ENCODE measurements at regions not wholly inside any gene's neighbourhood (a gene's known extent, or its start where the extent isn't known, plus 50 kb on each side); places are given as distances from the start of the nearest gene placed in this dataset.

DNA sequence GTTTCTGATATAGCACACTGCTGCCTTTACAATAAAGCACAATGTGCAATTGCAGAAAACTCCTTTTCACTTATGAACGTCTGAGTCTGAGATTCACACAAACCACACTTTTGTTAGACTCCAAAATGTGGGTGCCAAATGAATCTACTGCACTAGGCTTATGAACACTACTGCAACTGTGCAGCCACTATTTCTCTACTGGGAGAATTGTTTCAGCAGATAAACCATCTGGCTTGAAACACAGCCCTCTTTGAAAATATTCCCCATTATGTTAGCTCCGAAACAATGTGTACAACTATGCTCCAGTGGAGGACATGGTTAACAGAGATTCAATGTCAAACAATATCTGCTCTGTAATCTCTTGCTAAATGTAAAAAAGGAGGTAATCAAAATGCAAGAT is 188.7 kb upstream of the ZEB2 start:
- H3K4me1 Mint-ChIP-seq (ENCODE audit: low read depth), result no peaks in the 10 kb centered on the region
- H3K36me3 Mint-ChIP-seq (ENCODE audit: low read depth), result no peaks in the 10 kb centered on the region
- intact Hi-C loops (cut with micrococcal nuclease), result no loop called here
- no peaks in the 10 kb centered on the region for H3K9me3 Mint-ChIP-seq
- no peak overlapping the region for H3K27ac Mint-ChIP-seq
- no peak for DNase-seq (ENCODE audit: low spot score)
- no peak overlapping the region for H3K4me3 Mint-ChIP-seq (ENCODE audit: low read depth)
- peaks cover 4% of the 10 kb centered on the region for H3K27me3 Mint-ChIP-seq (ENCODE audit: low read depth)

DNA sequence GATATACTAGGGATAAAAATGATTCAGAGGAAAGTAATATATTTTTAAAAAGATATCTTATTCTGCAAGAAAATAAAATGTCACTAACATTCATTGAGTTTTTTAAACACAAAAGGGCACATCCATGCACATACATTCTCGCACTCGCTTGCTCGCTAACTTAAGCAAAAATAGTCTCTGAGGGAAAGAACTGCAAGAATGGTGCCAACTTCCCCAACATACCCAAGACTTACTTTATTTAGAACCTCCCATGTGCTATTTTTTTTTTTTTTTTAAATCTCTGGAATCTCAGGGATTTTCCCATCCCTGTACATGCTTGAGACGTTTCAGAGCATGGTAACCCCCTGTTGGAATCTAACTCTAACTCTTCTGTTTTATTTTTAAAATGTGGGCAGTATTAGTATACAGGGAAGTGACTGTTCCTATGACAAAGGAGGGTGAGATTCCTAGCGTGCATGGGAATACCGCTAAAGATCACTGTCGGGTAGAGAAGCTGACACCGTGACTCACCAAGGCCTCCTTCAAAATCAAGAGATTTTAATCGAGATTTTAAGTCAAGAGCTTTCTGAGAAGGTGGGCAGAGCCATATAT is 187.9 kb upstream of the ZEB2 start:
- Mint-ChIP-seq H3K27me3 (ENCODE audit: low read depth) (peaks cover 4% of the 10 kb centered on the region), H3K36me3 (ENCODE audit: low read depth) (no peaks in the 10 kb centered on the region), H3K9me3 (no peaks in the 10 kb centered on the region), H3K27ac (no peak overlapping the region), H3K4me1 (ENCODE audit: low read depth) (no peaks in the 10 kb centered on the region), H3K4me3 (ENCODE audit: low read depth) (no peak overlapping the region)
- DNase-seq (ENCODE audit: low spot score), result no peak
- intact Hi-C loops (cut with micrococcal nuclease), result no loop called here

DNA sequence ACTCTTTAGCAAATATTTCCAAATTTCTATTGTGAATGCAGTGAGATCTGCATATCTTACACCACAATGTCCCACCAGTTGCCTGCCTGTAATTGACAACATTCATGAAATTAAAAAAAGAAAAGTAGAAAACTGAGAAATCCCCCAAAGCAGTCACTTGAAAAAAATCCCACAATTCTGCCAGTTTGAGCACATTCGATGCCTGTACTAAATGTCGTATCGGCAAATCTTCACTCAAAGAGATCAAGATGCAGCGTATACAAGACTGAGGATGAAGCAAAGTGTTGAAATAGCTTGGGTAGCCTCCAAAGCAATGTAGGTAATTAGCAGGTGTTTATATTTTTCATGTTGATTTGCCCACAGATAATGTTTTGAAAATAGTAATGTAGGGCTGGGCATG is 186.7 kb upstream of the ZEB2 start:
- no peak for DNase-seq (ENCODE audit: low spot score)
- Mint-ChIP-seq H3K27ac (no peak overlapping the region), H3K27me3 (ENCODE audit: low read depth) (peaks cover 4% of the 10 kb centered on the region), H3K4me3 (ENCODE audit: low read depth) (no peak overlapping the region), H3K4me1 (ENCODE audit: low read depth) (no peaks in the 10 kb centered on the region), H3K36me3 (ENCODE audit: low read depth) (no peaks in the 10 kb centered on the region), H3K9me3 (no peaks in the 10 kb centered on the region)
- intact Hi-C loops (cut with micrococcal nuclease), result no loop called here

DNA sequence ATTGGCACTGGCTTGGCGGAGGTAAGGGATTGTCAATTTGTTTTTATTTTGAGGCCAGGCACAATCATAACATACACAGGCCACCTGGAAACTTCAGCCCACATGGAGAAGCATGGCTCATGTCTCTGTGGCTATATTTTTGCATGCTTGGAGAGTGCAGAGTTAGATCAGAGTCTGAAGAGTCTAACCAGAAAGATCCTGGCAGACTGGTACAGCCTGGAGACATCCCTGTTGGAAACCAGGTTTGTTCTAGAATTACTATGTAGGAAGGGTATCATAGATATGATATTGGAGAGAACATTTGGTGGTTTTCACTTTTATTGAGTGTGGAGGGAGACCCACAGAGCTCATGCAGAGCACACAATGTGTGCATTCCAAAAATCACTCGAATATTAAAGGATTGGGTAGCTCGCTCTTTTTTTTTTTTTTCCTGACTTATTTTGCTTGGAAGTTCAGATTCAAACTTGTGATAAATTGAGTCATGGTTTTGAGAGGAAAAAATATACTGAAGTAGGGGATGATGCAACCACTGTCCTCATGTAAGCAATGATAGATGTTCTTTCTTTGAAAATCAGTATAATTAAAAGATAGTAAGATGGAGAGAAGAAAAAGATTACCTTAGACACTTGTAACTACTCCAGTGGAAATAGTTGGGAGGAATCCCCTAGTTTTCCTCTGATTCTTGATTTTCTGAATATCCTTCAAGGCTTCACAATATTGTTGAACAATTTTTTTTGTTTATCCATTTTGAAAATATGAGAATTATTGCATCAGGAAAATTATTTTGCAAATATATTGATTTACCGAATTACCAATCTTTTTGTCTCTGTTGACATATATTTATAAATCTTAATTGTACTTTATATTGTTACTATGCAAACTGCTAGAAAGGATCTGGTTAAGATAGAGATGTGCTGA is 185.7 kb upstream of the ZEB2 start:
- H3K4me1 Mint-ChIP-seq (ENCODE audit: low read depth), result no peaks in the 10 kb centered on the region
- H3K27me3 Mint-ChIP-seq (ENCODE audit: low read depth), result peaks cover 4% of the 10 kb centered on the region
- no peak overlapping the region for H3K27ac Mint-ChIP-seq
- no peaks in the 10 kb centered on the region for H3K36me3 Mint-ChIP-seq (ENCODE audit: low read depth)
- H3K9me3 Mint-ChIP-seq, result no peaks in the 10 kb centered on the region
- no peak overlapping the region for H3K4me3 Mint-ChIP-seq (ENCODE audit: low read depth)
- intact Hi-C loops (cut with micrococcal nuclease), result no loop called here
- no peak for DNase-seq (ENCODE audit: low spot score)

DNA sequence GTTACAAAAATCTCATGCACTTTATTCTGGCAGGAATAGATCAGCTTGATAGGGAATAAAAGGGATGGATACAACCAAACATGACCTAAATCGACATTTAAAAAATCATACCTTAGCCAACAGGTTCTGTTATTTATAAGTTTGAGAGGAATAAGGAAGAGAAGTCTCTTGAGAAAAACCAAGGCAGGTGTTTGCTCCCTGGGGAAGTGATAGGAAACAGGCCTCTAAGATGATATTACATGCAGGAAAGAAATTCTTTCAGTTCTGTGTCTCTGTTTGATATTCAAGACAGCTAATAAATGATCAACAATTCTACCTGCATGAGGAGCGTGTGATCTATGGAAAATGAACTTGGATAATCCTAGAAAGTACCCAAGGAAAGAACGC is 184.8 kb upstream of the ZEB2 start:
- Mint-ChIP-seq H3K4me1 (ENCODE audit: low read depth) (no peaks in the 10 kb centered on the region), H3K27ac (no peak overlapping the region), H3K36me3 (ENCODE audit: low read depth) (no peaks in the 10 kb centered on the region), H3K9me3 (no peaks in the 10 kb centered on the region), H3K27me3 (ENCODE audit: low read depth) (peaks cover 4% of the 10 kb centered on the region), H3K4me3 (ENCODE audit: low read depth) (no peak overlapping the region)
- no peak for DNase-seq (ENCODE audit: low spot score)
- intact Hi-C loops (cut with micrococcal nuclease), result no loop called here

DNA sequence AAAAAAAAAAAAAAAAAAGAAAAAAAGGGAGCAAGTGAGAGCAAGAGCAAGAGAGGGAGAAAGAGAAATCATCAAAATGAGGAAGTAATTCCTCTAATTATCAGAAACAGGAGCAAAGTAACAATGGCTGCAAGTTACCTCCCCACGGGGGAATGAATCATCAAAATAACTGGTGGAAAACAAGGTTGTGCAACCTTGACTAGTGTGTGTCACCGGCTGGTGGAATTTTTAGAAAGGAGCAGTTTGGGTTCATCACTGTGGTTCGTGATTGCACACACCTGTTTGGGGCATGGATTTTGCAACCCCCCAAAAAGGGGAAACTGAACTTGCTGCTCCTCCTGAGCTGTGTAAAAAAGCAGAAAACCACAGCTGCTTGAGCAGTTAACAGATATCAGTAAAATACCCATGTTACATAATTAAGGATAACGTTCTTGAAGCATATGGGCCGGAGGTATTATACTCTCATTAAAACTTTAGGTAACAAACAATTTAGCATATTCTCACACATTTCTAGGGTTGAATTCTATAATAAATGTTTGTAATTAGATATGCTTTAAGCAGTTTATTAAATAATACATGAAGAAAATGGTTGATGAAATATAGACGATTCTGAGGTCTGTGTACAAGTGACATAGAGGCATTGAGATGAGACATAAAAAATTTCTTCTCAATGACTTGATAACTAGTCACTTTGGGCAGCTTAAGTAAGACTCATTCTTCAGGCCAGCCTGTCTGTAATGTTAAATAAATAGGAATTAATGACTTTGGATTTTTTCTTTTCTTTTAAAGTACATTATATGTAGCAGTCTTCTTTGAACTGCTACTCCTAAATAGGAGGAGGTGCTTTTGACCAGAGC is 184.2 kb upstream of the ZEB2 start:
- H3K27me3 Mint-ChIP-seq (ENCODE audit: low read depth), result peaks cover 4% of the 10 kb centered on the region
- H3K4me1 Mint-ChIP-seq (ENCODE audit: low read depth), result no peaks in the 10 kb centered on the region
- no peaks in the 10 kb centered on the region for H3K36me3 Mint-ChIP-seq (ENCODE audit: low read depth)
- no peak for DNase-seq (ENCODE audit: low spot score)
- no peaks in the 10 kb centered on the region for H3K9me3 Mint-ChIP-seq
- intact Hi-C loops (cut with micrococcal nuclease), result no loop called here
- H3K4me3 Mint-ChIP-seq (ENCODE audit: low read depth), result no peak overlapping the region
- no peak overlapping the region for H3K27ac Mint-ChIP-seq

DNA sequence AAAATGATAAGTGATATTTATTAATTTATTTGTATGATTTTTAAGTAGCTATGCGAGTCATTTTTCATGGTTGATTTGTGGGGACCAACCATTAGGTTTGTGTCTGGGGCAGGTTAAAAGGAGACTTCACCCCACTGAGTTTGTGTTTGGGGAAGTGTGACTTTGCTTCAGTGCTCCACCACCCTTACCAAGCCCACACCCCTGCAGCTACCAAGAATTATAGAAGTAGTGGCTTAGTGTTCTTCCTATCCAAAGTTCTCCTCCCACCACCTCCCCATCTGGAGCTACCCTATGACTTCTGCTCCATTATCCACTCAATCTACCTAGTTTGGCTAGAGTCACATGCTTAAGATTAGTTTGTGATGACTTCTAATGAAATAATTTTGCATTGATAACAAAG is 182.1 kb upstream of the ZEB2 start:
- no peaks in the 10 kb centered on the region for H3K36me3 Mint-ChIP-seq (ENCODE audit: low read depth)
- no peaks in the 10 kb centered on the region for H3K9me3 Mint-ChIP-seq
- DNase-seq (ENCODE audit: low spot score), result no peak
- H3K4me1 Mint-ChIP-seq (ENCODE audit: low read depth), result no peaks in the 10 kb centered on the region
- no peak overlapping the region for H3K27ac Mint-ChIP-seq
- intact Hi-C loops (cut with micrococcal nuclease), result no loop called here
- H3K4me3 Mint-ChIP-seq (ENCODE audit: low read depth), result no peak overlapping the region
- peaks cover 4% of the 10 kb centered on the region for H3K27me3 Mint-ChIP-seq (ENCODE audit: low read depth)

DNA sequence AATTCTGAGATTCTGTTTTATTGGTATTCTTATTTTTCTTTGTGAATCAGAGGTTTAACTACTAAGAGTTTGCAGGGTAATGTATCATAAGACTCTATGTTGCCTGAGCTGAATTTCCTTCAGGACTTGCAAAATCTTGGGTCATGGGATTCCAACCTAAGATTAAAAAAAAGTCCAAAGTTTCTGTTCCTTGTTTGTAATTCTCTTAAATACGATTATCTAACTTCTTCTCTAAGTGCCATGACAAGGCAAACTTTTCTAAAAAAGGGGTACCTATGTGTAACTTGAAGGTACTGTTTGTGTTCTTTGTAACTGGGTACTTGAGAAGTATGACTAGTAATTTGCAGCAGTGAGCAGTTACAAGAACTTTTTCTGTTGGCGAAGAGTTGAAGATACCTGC is 181.3 kb upstream of the ZEB2 start:
- H3K27me3 Mint-ChIP-seq (ENCODE audit: low read depth), result peaks cover 4% of the 10 kb centered on the region

DNA sequence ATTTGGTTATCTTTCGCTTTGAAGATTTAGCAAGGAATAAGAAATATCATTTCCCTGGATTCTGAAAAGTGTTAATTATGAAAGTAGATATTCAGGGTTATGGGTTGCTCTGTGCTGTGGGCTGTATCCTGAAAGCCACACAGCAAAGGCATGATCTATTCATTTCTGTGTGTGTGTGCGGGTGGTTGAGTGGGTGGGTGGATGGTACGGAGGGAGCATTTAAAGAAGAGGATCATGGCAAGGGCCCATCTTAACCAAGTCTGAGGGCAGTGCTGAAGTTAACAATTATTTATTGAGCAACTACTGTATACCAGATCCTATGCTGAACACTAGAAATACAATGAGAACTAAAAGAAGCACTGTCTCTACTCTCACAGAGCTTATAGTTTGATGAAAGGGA is 178.2 kb upstream of the ZEB2 start:
- intact Hi-C loops (cut with micrococcal nuclease), result no loop called here
- Mint-ChIP-seq H3K27me3 (ENCODE audit: low read depth) (no peaks in the 10 kb centered on the region), H3K36me3 (ENCODE audit: low read depth) (no peaks in the 10 kb centered on the region), H3K4me1 (ENCODE audit: low read depth) (no peaks in the 10 kb centered on the region), H3K4me3 (ENCODE audit: low read depth) (no peak overlapping the region), H3K9me3 (no peaks in the 10 kb centered on the region), H3K27ac (no peak overlapping the region)
- DNase-seq (ENCODE audit: low spot score), result no peak

More for the DNA sequence above, 181.3 kb upstream of the ZEB2 start:
- no peak overlapping the region for H3K4me3 Mint-ChIP-seq (ENCODE audit: low read depth)
- no peaks in the 10 kb centered on the region for H3K9me3 Mint-ChIP-seq
- H3K36me3 Mint-ChIP-seq (ENCODE audit: low read depth), result no peaks in the 10 kb centered on the region
- no peak for DNase-seq (ENCODE audit: low spot score)
- H3K4me1 Mint-ChIP-seq (ENCODE audit: low read depth), result no peaks in the 10 kb centered on the region
- no peak overlapping the region for H3K27ac Mint-ChIP-seq
- intact Hi-C loops (cut with micrococcal nuclease), result no loop called here

DNA sequence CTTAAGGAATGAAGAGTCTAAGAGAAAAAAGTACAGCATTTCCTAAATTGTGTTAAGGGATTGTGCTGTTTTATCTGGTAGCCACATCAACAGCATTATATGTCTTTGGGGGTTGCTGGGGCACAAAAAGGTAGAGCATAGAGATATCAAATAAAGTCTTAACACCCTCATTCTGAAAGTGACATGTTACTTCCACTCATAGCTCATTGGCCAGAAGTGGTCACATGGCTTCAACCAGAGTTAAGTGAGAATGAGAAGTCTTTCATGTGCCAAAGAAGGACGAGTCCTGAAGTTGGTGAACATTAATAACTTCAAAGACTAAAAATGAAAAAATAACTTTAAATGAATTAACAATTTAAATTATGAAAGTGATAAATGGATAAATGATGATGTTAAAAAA is 175.7 kb upstream of the ZEB2 start:
- Mint-ChIP-seq H3K27me3 (ENCODE audit: low read depth) (peaks cover 4% of the 10 kb centered on the region), H3K36me3 (ENCODE audit: low read depth) (no peaks in the 10 kb centered on the region), H3K27ac (no peak overlapping the region), H3K9me3 (no peaks in the 10 kb centered on the region), H3K4me1 (ENCODE audit: low read depth) (no peaks in the 10 kb centered on the region), H3K4me3 (ENCODE audit: low read depth) (no peak overlapping the region)
- intact Hi-C loops (cut with micrococcal nuclease), result no loop called here
- no peak for DNase-seq (ENCODE audit: low spot score)

DNA sequence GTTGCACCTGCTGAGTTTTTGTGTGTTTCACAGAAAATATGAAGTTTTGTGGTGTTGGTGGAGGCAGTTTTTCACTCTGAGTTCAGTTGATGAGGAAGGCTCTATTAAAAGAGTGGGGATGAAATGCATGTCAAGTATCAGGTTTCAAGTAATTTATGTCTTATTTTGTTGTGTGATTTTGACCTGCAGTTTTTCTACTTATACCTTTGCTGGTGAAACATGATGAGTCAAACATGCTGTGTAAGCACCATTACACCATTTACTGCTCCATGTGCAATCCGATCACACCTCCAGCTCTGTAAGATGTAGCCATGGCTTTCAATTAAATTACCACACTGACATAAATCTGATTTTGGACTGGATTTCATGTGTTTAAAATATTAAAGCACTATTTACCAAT is 174.5 kb upstream of the ZEB2 start:
- H3K4me1 Mint-ChIP-seq (ENCODE audit: low read depth), result no peaks in the 10 kb centered on the region
- no peaks in the 10 kb centered on the region for H3K36me3 Mint-ChIP-seq (ENCODE audit: low read depth)
- H3K27ac Mint-ChIP-seq, result no peak overlapping the region
- H3K9me3 Mint-ChIP-seq, result no peaks in the 10 kb centered on the region
- intact Hi-C loops (cut with micrococcal nuclease), result no loop called here
- H3K4me3 Mint-ChIP-seq (ENCODE audit: low read depth), result no peak overlapping the region
- H3K27me3 Mint-ChIP-seq (ENCODE audit: low read depth), result peaks cover 4% of the 10 kb centered on the region
- no peak for DNase-seq (ENCODE audit: low spot score)

DNA sequence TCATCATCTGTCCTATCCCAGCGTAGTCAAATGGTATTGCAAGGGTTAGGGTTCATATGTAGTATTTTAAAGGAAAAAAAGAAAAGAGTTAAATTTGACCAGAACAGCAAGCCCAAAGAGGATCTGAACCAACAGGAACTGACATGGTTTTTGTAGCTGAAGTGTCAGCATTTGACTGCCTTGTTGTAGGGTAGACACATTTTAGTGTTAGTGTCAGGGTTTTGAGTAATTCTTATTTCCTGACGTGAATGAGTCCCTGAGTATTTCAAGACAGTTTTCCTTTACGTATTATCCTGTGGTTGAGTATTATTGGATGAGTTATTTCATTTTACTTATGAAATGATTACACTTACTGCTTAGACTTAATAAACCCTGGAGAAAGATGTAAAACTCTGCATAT is 173.3 kb upstream of the ZEB2 start:
- no peaks in the 10 kb centered on the region for H3K9me3 Mint-ChIP-seq
- no peaks in the 10 kb centered on the region for H3K36me3 Mint-ChIP-seq (ENCODE audit: low read depth)
- H3K4me1 Mint-ChIP-seq (ENCODE audit: low read depth), result no peaks in the 10 kb centered on the region
- no peak overlapping the region for H3K4me3 Mint-ChIP-seq (ENCODE audit: low read depth)
- intact Hi-C loops (cut with micrococcal nuclease), result no loop called here
- H3K27me3 Mint-ChIP-seq (ENCODE audit: low read depth), result peaks cover 4% of the 10 kb centered on the region
- no peak overlapping the region for H3K27ac Mint-ChIP-seq
- DNase-seq (ENCODE audit: low spot score), result no peak

DNA sequence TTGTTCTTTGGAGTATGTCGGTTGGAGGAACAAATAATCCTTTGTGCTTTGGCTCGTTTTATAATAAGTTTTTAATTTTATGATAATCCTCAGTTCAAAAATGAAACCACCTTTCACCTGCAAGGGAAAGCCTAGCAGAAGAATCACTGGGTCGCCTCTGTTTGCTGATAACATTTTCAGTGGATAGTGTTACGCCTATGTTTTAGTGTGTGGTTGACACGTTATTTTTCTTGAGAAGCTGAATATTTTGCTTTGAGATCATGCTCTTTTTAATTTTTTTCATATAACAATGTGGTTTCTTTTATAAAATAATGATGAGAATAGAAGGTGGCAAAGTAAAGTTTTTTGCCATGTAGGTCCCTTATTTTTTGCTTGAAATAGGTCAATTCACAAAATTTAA is 172.7 kb upstream of the ZEB2 start:
- no peak overlapping the region for H3K27ac Mint-ChIP-seq
- intact Hi-C loops (cut with micrococcal nuclease), result no loop called here

More for the DNA sequence above, 172.7 kb upstream of the ZEB2 start:
- peaks cover 4% of the 10 kb centered on the region for H3K27me3 Mint-ChIP-seq (ENCODE audit: low read depth)
- H3K36me3 Mint-ChIP-seq (ENCODE audit: low read depth), result no peaks in the 10 kb centered on the region
- H3K4me1 Mint-ChIP-seq (ENCODE audit: low read depth), result no peaks in the 10 kb centered on the region
- H3K4me3 Mint-ChIP-seq (ENCODE audit: low read depth), result no peak overlapping the region
- no peaks in the 10 kb centered on the region for H3K9me3 Mint-ChIP-seq
- DNase-seq (ENCODE audit: low spot score), result no peak
